Hepatic stellate cell (primary cell): ENCODE measurements at regions not wholly inside any gene's neighbourhood (a gene's known extent, or its start where the extent isn't known, plus 50 kb on each side); places are given as distances from the start of the nearest gene placed in this dataset.
"Not testable (repeated sequence)": the region's sequence is repeated elsewhere in the genome, so short reads cannot be mapped to it uniquely, and the experiment has no call there.

Experiments used
- DNase-seq: peaks from one replicate; pipeline ENCODE4 v3.0.0; 2011; ENCODE audit warnings: low spot score

DNA sequence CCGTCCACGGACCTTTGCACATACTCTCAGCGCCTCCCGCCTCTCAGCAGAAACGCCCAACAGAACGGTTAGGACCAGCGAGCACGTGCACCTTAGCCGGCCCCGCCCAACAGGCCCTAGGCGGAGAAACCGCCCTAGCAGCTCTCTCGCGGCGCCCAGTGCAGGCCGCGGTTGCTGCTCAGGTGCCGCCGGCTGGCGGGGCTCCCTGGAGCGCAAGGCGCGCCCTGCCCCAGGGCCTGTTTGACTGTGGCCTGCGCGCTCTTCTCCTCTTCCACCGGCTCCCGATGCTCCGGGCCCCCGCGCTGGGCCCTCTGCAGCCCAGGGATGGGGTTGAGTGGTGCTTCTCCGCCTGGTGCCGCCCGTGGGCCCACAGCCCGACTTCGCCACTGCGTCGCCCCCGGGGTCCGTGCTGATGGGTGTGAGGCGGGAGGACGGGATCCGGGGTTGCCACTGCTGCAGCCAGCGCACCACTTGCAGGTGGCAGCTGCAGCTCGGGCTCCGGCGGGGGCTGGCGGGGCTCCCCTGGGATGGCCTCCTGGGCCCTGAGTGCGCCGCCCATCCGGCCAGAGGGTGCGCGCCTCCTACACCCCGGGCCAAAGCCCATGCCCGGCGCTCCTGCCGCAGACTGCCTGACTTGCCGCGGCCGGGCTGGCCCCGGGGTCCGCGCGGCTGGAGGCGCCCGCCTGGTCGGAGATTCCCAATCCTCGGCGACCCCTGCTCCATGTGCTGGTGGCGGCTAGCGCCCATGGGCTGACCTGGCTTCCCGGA lies 1889.4 kb upstream of the CDH9 start:
- DNase-seq = no peak

- DNase-seq = no peak
These were observed 1888.0 kb upstream of the CDH9 start for GRCh38 chr5:28926422-28926821.

DNA sequence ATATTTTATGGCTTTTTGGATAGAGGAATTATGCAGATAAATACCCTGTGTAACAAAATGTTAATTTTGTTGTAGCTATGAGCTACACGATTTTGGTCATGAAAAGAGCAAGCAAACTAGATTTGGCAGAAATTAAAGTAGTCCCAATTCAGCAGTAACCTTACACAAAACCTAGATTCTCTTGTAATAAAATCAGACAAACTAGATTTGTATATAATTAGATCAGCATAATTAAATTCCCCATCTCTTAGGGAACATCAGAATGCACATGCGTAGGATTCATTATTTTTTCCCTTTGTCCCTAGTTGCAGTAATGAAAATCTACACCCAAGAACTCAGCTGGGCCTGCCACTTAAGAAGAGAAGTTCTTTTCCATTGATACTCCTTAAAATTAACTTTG lies 1879.2 kb upstream of the CDH9 start:
- no peak for DNase-seq

DNA sequence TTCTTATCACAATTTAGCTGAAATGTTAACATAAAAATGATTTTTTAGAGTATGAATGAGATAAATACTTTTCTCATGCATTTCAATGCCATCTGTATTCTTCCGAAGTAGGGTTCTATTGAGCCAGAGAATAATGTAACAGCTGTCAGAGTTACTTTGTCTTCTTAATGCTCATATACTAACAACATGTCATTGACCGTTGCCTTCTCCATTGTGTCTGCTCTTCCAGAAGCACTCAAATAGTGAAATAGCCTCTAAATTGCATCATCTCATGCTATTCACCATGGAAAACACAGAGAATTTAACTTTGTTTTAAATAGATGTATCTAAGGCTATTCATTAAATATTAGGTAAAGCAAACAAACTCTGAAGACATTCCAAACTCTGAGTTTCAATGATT lies 1875.9 kb upstream of the CDH9 start:
- no peak for DNase-seq

DNA sequence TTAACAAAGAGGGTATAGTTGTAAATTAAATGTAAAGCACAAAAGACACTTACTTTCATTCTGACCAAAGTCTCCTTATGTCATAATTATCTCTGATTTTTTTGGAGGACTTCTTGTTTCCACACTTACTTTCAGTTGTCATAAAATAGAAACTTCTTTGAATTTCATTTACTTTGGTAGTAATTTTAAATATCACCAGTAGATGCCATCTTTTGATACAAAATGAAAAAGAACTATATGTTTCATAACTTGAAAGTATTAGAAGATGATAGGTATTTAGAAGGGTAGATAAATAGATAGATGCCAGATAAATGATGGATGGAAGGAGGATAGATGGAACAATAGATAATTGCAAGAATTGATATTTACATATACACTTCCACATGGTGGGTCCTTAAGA lies 1865.3 kb upstream of the CDH9 start:
- no peak for DNase-seq

DNA sequence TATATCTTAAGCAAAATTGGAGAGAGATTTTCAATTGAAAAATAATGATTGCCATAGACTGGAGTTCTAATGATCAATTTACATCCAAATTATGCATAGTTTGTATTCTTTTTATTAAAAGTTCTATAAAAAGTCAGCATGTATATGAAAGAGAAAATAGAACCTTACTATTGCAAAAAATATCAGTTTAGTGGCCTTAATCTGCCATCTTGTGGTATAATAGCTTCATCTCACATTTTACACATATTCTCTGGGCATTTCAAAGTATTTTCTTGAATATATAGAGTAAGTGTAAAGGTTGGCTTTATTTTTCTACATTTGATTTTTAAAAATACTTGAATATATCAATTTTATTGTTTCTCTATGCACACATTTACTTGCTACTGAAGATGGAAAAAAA lies 1858.6 kb upstream of the CDH9 start:
- no peak for DNase-seq

- DNase-seq = no peak
These were observed 1842.5 kb upstream of the CDH9 start for GRCh38 chr5:28880936-28881335.

DNA sequence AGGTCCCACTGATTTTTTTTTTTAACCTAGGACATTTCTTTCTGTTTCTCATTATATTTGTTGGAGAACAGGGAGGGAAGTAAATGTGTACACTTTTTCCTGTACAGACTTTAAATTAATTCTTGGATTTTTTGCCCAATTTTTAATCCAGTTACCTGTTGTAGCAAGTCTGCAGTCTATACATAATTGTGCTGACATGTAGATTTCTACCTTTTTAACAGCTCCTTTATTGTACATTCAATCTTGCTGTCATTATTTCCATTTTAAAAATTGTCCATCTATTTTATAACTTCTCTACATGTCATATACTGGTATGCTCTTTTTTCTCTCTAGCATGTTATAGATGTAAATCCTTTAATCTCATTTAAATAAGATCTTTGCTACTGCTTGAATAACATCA lies 1838.7 kb upstream of the CDH9 start:
- no peak for DNase-seq

- no peak for DNase-seq
These were observed 1825.6 kb upstream of the CDH9 start for GRCh38 chr5:28864006-28864405.

GRCh38 chr5:28862860-28863196 lies 1824.4 kb upstream of the CDH9 start:
- DNase-seq = no peak

DNA sequence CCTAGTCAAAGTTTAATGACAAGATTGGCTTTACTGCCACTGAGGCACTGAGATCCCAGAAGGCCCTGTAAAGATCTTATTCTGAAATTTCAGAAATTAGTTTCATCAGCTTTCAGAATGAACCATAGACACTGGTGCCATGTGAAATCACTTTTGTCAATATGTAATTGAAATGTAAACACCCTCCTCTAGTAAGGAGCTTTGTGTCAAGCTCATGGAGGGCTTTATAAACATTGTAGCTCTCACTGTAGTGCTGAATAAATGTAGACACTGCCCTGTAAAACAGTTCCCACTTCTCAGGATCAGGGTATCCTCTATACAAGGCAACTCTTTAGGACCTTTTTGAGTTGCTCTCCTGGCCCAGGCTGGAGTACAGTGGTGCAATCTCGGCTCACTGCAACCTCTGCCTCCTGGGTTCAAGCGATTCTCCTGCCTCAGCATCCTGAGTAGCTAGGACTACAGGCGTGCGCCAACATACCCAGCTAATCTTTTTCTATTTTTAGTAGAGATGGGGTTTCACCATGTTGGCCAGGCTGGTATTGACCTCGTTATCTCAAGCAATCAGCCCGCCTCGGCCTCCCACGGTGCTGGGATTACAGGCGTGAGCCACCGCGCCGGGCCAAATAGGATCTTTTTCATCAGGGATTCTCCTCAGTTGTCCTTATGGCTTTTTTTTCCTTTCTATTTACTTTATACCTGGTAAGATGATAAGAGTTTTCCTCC lies 1823.9 kb upstream of the CDH9 start:
- no peak for DNase-seq

DNA sequence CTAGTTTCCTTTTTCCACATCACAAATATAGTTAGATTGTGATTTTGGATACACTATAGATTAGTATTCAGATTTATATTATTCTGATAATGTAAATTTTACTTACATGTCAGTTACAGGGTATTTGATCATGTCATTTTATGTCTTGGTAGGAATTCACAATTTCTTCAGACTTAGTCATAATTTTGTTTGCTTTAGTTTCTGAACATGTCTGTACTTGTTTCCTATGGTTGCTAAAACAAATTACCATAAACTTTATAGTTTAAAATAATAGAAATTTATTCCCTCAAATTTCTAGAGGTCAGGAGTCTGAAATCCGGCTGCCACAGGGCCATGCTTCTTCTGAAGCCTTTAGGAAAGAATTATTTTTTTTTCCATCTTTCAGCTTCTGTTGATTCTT lies 1817.2 kb upstream of the CDH9 start:
- DNase-seq = no peak

DNA sequence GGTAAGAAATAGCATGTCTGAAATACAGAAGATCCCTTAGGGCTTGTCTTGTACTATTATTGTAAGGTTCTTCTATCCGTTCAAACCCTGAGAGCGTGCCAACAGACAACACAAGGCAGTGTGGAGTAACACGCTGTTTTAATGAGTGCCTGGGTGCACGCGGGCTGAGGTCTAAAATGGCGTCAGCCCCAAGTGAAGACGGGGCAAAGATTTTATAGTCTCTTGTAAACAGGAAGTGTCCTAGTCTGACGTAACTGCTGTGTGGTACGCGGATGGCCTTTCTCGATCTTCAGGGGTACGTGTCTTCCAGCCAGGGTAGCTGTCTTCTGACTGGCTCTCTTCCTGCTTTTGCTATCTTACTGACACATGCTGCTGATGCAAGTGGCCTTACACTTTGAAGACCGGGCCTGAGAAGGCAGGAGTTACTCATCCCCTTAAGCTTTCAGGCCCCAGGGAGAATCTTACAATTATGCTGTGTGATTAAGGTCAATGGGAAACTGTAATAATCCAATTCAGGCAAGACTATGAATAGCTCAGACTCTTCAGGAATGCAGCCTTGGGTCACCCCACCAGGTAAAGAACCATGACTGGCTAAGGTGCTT lies 1812.0 kb upstream of the CDH9 start:
- DNase-seq = no peak

DNA sequence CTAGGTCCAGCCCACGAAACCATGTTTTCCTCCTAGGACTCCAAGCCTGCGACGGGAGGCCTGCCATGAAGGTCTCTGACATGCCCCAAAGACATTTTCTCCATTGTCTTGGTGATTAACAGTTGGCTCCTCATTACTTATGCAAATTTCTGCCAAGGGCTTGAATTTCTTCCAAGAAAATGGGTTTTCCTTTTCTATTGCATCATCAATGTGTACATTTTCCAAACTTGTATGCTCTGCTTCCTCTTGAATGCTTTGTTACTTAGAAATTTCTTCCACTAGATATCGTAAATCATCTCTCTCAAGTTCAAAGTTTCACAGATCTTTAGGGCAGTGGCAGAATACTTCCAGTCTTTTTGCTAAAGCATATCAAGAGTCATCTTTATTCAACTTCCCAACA lies 1792.7 kb upstream of the CDH9 start:
- DNase-seq = no peak

DNA sequence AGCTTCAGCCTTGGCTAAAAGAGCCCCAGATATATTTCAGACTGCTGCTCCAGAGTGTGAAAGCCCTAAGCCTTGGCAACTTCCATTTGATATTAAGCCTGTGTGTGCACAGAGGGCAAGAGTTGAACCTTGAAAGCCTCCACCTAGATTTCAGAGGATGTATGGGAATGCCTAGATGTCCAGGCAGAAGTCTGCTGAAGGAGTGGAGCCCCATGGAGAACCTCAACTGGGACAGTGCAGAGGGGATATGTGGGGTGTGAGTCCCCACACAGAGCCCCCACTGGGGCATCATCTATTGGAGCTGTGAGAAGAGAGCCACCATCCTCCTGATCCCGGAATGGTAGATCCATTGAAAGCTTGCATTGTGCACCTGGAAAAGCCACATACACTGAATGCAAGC lies 1784.8 kb upstream of the CDH9 start:
- no peak for DNase-seq

- no peak for DNase-seq
These were observed 1783.7 kb upstream of the CDH9 start for GRCh38 chr5:28822071-28822470.

DNA sequence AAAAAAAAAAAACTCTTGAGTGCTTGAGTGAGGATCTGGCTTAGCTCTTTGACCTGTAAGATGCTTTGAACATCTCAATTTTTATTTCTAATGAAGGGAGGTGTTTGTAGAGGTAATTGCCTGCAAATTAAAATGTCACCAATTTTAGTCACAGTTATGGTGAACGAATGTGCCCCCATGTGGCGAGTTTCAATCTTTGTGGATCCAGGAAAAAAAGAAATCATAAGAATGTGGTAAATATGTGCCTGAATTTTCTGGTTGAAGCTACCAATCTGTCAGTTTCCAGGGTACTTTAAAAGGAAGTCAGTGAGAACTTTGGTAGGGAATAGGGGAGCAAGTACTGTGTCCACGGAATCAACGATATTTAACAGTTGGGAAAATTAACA lies 1772.4 kb upstream of the CDH9 start:
- no peak for DNase-seq

GRCh38 chr5:28809811-28810750 lies 1771.7 kb upstream of the CDH9 start:
- no peak for DNase-seq

DNA sequence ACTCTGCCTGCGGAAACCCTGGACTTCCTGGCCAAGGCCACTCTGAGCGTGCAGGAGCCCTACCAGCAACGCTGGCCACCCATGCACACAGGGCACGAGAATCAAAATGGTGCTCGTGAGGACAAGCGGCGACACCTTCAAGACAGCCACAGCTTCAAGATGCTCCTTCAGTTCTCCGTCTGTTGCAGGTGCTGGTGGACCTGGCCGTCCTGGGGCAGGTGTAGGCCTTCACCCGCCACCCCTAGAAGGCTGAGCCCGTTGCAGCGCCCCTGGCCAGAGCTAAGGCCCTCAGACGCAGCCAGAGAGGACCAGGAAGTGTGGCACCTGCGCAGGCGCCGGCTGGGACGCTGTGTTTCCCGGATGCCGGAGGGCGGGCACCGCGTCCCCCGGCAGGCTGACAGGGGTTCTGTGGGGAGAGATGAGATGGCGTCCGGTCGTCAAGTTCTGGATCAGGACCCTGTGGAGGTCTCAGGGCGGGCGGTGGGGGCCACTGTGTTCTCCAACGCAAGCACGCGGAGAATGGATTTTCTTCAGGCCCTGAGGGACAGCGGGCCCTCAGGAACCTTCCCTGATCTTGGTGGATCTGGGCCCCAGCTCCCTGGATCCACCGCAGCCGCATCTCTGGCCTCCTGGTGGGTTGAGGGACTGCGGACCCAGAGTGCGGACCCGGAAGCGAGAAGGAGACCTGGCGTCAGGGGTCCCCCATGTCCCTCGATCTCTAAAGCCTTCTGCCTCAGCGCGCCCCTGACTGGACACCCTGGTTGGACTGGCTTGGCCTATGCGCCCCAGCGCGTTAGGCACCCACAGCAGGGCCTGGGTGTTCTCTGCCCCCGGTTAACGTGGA lies 1770.8 kb upstream of the CDH9 start:
- no peak for DNase-seq

DNA sequence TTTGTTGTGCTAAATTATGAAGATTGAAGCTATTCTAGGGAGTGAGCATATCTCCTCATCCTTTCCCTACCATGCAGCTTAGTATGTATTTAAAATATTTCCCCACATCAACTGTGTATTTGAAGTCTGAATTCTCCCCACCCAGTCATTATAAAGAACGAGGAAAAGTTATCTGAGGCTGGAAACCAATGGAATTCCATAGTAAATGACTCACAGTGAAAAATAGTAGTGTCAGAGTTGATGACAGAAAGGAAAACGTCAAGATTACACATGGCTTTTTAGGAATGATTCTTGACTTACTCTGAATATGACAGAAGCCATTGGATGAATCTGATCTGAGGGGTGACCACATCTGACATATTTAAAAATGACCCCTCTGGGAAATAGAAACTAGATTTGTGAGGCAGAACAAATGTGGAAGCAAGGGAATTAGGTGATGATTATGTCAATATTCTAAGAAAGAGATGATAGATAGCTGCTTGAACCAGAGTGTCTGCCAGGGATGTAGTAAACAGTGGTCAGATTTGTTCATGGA lies 1768.9 kb upstream of the CDH9 start:
- DNase-seq = no peak

- not testable (repeated sequence) for DNase-seq
These were observed 1760.6 kb upstream of the CDH9 start for GRCh38 chr5:28799035-28799434.
